Liver (tissue), 8 donors: ENCODE measurements at regions not wholly inside any gene's neighbourhood (a gene's known extent, or its start where the extent isn't known, plus 50 kb on each side); places are given as distances from the start of the nearest gene placed in this dataset.

Source experiments
- DNase-seq: peaks from one replicate; pipeline ENCODE4 v3.0.0-alpha.2; 2017; ENCODE audit warnings: low spot score
- H3K27ac ChIP-seq, 2 donors: one replicate each; pipeline ENCODE4 v1.7.0; 2013; ENCODE audit warnings: inconsistent platforms in 2 of 2, low read length in 2 of 2, control low read depth in 1 of 2, low read depth in 1 of 2, mild to moderate bottlenecking in 1 of 2
- H3K27me3 ChIP-seq, 4 donors: one replicate each; pipeline versions ENCODE4 v1.6.1 to v1.7.0; 2013; ENCODE audit warnings: low read length in 3 of 4, inconsistent platforms in 1 of 4, mild to moderate bottlenecking in 1 of 4, moderate library complexity in 1 of 4; ENCODE audit not compliant: control insufficient read depth in 4 of 4, insufficient read depth in 4 of 4
- H3K36me3 ChIP-seq, 4 donors: one replicate each; pipeline versions ENCODE4 v1.6.1 to v1.7.0; 2013; ENCODE audit warnings: low read length in 3 of 4, mild to moderate bottlenecking in 3 of 4, low read depth in 1 of 4, moderate library complexity in 1 of 4; ENCODE audit not compliant: control insufficient read depth in 4 of 4, insufficient read depth in 3 of 4
- H3K4me1 ChIP-seq, 4 donors: one replicate each; pipeline versions ENCODE4 v1.6.1 to v1.7.0; 2013; ENCODE audit warnings: low read length in 3 of 4, mild to moderate bottlenecking in 3 of 4, moderate library complexity in 1 of 4; ENCODE audit not compliant: control insufficient read depth in 4 of 4, insufficient read depth in 4 of 4
- H3K4me3 ChIP-seq, 3 donors: one replicate each; pipeline versions ENCODE4 v1.6.1 to v1.7.0; 2013; ENCODE audit warnings: low read length in 3 of 3, control low read depth in 1 of 3, low read depth in 1 of 3, mild to moderate bottlenecking in 1 of 3
- H3K9ac ChIP-seq, 2 donors: one replicate each; pipeline ENCODE4 v1.7.0; 2013; ENCODE audit warnings: low read length in 2 of 2, mild to moderate bottlenecking in 2 of 2, moderate library complexity in 2 of 2, control low read depth in 1 of 2, low read depth in 1 of 2
- H3K9me3 ChIP-seq, 4 donors: one replicate each; pipeline versions ENCODE4 v1.6.1 to v1.7.0; 2013; ENCODE audit warnings: low read length in 3 of 4; ENCODE audit not compliant: control insufficient read depth in 4 of 4
- ATF3 ChIP-seq: IDR thresholded peaks from 2 replicates; pipeline ENCODE4 v1.6.1; 2016; ENCODE audit warnings: antibody characterized with exemption
- CTCF ChIP-seq: fragments of 150-350 bp; IDR thresholded peaks from 2 replicates; pipeline ENCODE4 v1.5.1; 2017; ENCODE audit warnings: improper control_type of control experiment, low read depth, low read length; ENCODE audit not compliant: missing input control
- EGR1 ChIP-seq, 2 donors: IDR thresholded peaks; 2 replicates each; pipeline ENCODE4 v1.6.1; 2016 to 2018; ENCODE audit warnings: antibody characterized with exemption in 2 of 2, low read depth in 2 of 2
- FOXA1 ChIP-seq: IDR thresholded peaks from 2 replicates; pipeline ENCODE4 v1.6.1; 2016; ENCODE audit warnings: antibody characterized with exemption
- FOXA2 ChIP-seq: IDR thresholded peaks from 2 replicates; pipeline ENCODE4 v1.6.1; 2016; ENCODE audit warnings: antibody characterized with exemption
- GABPA ChIP-seq, 2 donors: IDR thresholded peaks in 1 of 2; conservative IDR thresholded peaks in 1 of 2; 2 replicates each; pipeline ENCODE4 v1.6.1; 2016; ENCODE audit warnings: antibody characterized with exemption in 2 of 2, mild to moderate bottlenecking in 1 of 2, moderate library complexity in 1 of 2
- HNF4A ChIP-seq, 2 donors: conservative IDR thresholded peaks; 2 replicates each; pipeline ENCODE4 v1.6.1; 2016; ENCODE audit warnings: antibody characterized with exemption in 2 of 2, mild to moderate bottlenecking in 2 of 2
- HNF4G ChIP-seq: IDR thresholded peaks from 2 replicates; pipeline ENCODE4 v1.6.1; 2016; ENCODE audit warnings: antibody characterized with exemption
- JUND ChIP-seq, 2 donors: IDR thresholded peaks; 2 replicates each; pipeline ENCODE4 v1.6.1; 2016; ENCODE audit warnings: antibody characterized with exemption in 2 of 2
- MAX ChIP-seq: IDR thresholded peaks from 2 replicates; pipeline ENCODE4 v1.6.1; 2016; ENCODE audit warnings: antibody characterized with exemption
- NR2F2 ChIP-seq: IDR thresholded peaks from 2 replicates; pipeline ENCODE4 v1.6.1; 2016; ENCODE audit warnings: antibody characterized with exemption
- REST ChIP-seq: IDR thresholded peaks from 2 replicates; pipeline ENCODE4 v1.6.1; 2016; ENCODE audit warnings: antibody characterized with exemption, mild to moderate bottlenecking
- RXRA ChIP-seq, 2 donors: IDR thresholded peaks; 2 replicates each; pipeline ENCODE4 v1.6.1; 2017 to 2018; ENCODE audit warnings: antibody characterized with exemption in 2 of 2, mild to moderate bottlenecking in 1 of 2
- SP1 ChIP-seq: IDR thresholded peaks from 2 replicates; pipeline ENCODE4 v1.6.1; 2018; ENCODE audit warnings: antibody characterized with exemption, mild to moderate bottlenecking
- TAF1 ChIP-seq: conservative IDR thresholded peaks from 2 replicates; pipeline ENCODE4 v1.6.1; 2016; ENCODE audit warnings: antibody characterized with exemption, mild to moderate bottlenecking
- ZBTB33 ChIP-seq: IDR thresholded peaks from 2 replicates; pipeline ENCODE4 v1.6.1; 2016; ENCODE audit warnings: antibody characterized with exemption
- WGBS: extraction: QIAGEN DNeasy Blood & Tissue Kit; methylation state at CpG from one replicate; pipeline ENCODE4 v1.1.7; 2013; 5-methylcytosine and 5-hydroxymethylcytosine counted together
- donor health status: healthy.
- donor health status: healthy.
- donor health status: healthy.
- donor health status: healthy.
- donor health status: healthy.

- H3K9me3 ChIP-seq = no peaks in the 10 kb centered on the region
- no peak for TF ChIP-seq RXRA (IDR thresholded peaks at IDR 0.05)
- 75% methylated on average over 5 of the region's 5 CpGs for WGBS
- DNase-seq = no peak
- no peaks in the 10 kb centered on the region for H3K4me1 ChIP-seq
- H3K4me3 ChIP-seq = no peak overlapping the region
- H3K36me3 ChIP-seq = no peaks in the 10 kb centered on the region
- H3K27ac ChIP-seq = no peak overlapping the region
- H3K27me3 ChIP-seq = no peaks in the 10 kb centered on the region
- H3K9ac ChIP-seq = no peak overlapping the region
Measured at GRCh38 chr5:13472842-13473241, 471.6 kb downstream of the DNAH5 start.

GRCh38 chr5:13470975-13471374 is 473.5 kb downstream of the DNAH5 start:
- Histone ChIP-seq H3K9ac (no peak overlapping the region), H3K27me3 (no peaks in the 10 kb centered on the region), H3K36me3 (no peaks in the 10 kb centered on the region), H3K9me3 (no peaks in the 10 kb centered on the region), H3K4me3 (no peak overlapping the region), H3K4me1 (no peaks in the 10 kb centered on the region), H3K27ac (no peak overlapping the region)
- DNase-seq = no peak
- TF ChIP-seq JUND (IDR thresholded peaks at IDR 0.05) = no peak
- no peak for TF ChIP-seq HNF4G
- no peak for TF ChIP-seq FOXA1
- TF ChIP-seq ATF3 = no peak
- WGBS = 62% methylated on average over 1 of the region's 1 CpG

- Histone ChIP-seq H3K9ac (no peak overlapping the region), H3K9me3 (no peaks in the 10 kb centered on the region), H3K4me1 (no peaks in the 10 kb centered on the region), H3K27me3 (no peaks in the 10 kb centered on the region), H3K27ac (no peak overlapping the region), H3K36me3 (no peaks in the 10 kb centered on the region), H3K4me3 (no peak overlapping the region)
- TF ChIP-seq GABPA (IDR thresholded peaks at IDR 0.05 in 1 of 2, conservative IDR thresholded peaks at IDR 0.05 in 1 of 2) = no peak
- no peak for TF ChIP-seq CTCF
- TF ChIP-seq ATF3 = no peak
- no peak for TF ChIP-seq TAF1
- TF ChIP-seq EGR1 (IDR thresholded peaks at IDR 0.05; ENCODE audit: low read depth in 2 of 2) = no peak
- TF ChIP-seq FOXA1 = no peak
- DNase-seq = no peak
Measured at GRCh38 chr5:13470263-13470662, 474.2 kb downstream of the DNAH5 start.

- H3K27me3 ChIP-seq = no peaks in the 10 kb centered on the region
- no peaks in the 10 kb centered on the region for H3K36me3 ChIP-seq
- no peak overlapping the region for H3K4me3 ChIP-seq
- WGBS = 88% methylated on average over 2 of the region's 2 CpGs
- no peak for DNase-seq
- no peak overlapping the region for H3K9ac ChIP-seq
- H3K4me1 ChIP-seq = no peaks in the 10 kb centered on the region
- no peak overlapping the region for H3K27ac ChIP-seq
- no peaks in the 10 kb centered on the region for H3K9me3 ChIP-seq
- no peak for TF ChIP-seq RXRA (IDR thresholded peaks at IDR 0.05)
- no peak for TF ChIP-seq SP1
- TF ChIP-seq REST = no peak
- TF ChIP-seq FOXA2 = no peak
- no peak for TF ChIP-seq TAF1
- no peak for TF ChIP-seq JUND (IDR thresholded peaks at IDR 0.05)
- no peak for TF ChIP-seq ZBTB33
- TF ChIP-seq GABPA (IDR thresholded peaks at IDR 0.05 in 1 of 2, conservative IDR thresholded peaks at IDR 0.05 in 1 of 2) = no peak
- TF ChIP-seq HNF4A (conservative IDR thresholded peaks at IDR 0.05) = no peak
- no peak for TF ChIP-seq NR2F2
- no peak for TF ChIP-seq MAX
Measured at GRCh38 chr5:13464532-13465193, 479.8 kb downstream of the DNAH5 start.
